DOHH2 (cell line): ENCODE measurements at regions not wholly inside any gene's neighbourhood (a gene's known extent, or its start where the extent isn't known, plus 50 kb on each side); places are given as distances from the start of the nearest gene placed in this dataset.

Source experiments
- CTCF ChIP-seq: fragments of 200-600 bp; sonication (generic); IDR thresholded peaks from one replicate; pipeline ENCODE4 v1.5.1; 2014; ENCODE audit warnings: antibody characterized with exemption, mild to moderate bottlenecking, low read depth, low read length; ENCODE audit not compliant: poor library complexity, severe bottlenecking
- EZH2phosphoT487 ChIP-seq: fragments of 200-600 bp; sonication (generic); IDR thresholded peaks from 2 replicates; pipeline ENCODE4 v1.6.1; 2017; ENCODE audit warnings: borderline replicate concordance, mild to moderate bottlenecking, antibody characterized with exemption, low read length, moderate library complexity, mixed read lengths

- TF ChIP-seq CTCF = no peak
- TF ChIP-seq EZH2phosphoT487 = no peak
Observed at GRCh38 chr6:141867767-141868166, 265.0 kb upstream of the GJE1 start.
